NCI-H748 treated with DMSO at 0.1 percent for 48 hours (cell line): ENCODE measurements at regions not wholly inside any gene's neighbourhood (a gene's known extent, or its start where the extent isn't known, plus 50 kb on each side); places are given as distances from the start of the nearest gene placed in this dataset.
"Not testable (repeated sequence)": the region's sequence is repeated elsewhere in the genome, so short reads cannot be mapped to it uniquely, and the experiment has no call there.

ENCODE experiments used
- DNase-seq: peaks from one replicate; lab custom pipeline; 2025; lab: John Stamatoyannopoulos, UW

- no peak for DNase-seq
Measured at GRCh38 chr7:48992816-48993215, 68.5 kb downstream of the CDC14C start.

- peak; percentile 54 for DNase-seq
Measured at GRCh38 chr7:49001610-49002033, 77.3 kb downstream of the CDC14C start.

GRCh38 chr7:49010717-49011116 lies 86.4 kb downstream of the CDC14C start:
- no peak for DNase-seq

GRCh38 chr7:49014870-49015269 lies 90.5 kb downstream of the CDC14C start:
- no peak for DNase-seq

- no peak for DNase-seq
Measured at GRCh38 chr7:49020145-49020544, 95.8 kb downstream of the CDC14C start.

- no peak for DNase-seq
Measured at GRCh38 chr7:49022448-49022847, 98.1 kb downstream of the CDC14C start.

- DNase-seq = no peak
Measured at GRCh38 chr7:49023345-49024328, 99.3 kb downstream of the CDC14C start.

- DNase-seq = no peak
Measured at GRCh38 chr7:49030221-49030620, 105.9 kb downstream of the CDC14C start.

- DNase-seq = not testable (repeated sequence)
Measured at GRCh38 chr7:49033140-49033539, 108.8 kb downstream of the CDC14C start.

- DNase-seq = no peak
Measured at GRCh38 chr7:49037346-49038210, 113.2 kb downstream of the CDC14C start.

- no peak for DNase-seq
Measured at GRCh38 chr7:49038821-49039358, 114.5 kb downstream of the CDC14C start.

- no peak for DNase-seq
Measured at GRCh38 chr7:49060743-49061142, 136.4 kb downstream of the CDC14C start.

GRCh38 chr7:49074538-49074937 lies 150.2 kb downstream of the CDC14C start:
- DNase-seq = no peak

GRCh38 chr7:49080896-49081475 lies 156.6 kb downstream of the CDC14C start:
- DNase-seq = no peak

- no peak for DNase-seq
Measured at GRCh38 chr7:49088017-49088416, 163.7 kb downstream of the CDC14C start.

- no peak for DNase-seq
Measured at GRCh38 chr7:49089717-49090116, 165.4 kb downstream of the CDC14C start.

GRCh38 chr7:49091089-49091488 lies 166.7 kb downstream of the CDC14C start:
- no peak for DNase-seq

- no peak for DNase-seq
Measured at GRCh38 chr7:49091519-49091918, 167.2 kb downstream of the CDC14C start.

- no peak for DNase-seq
Measured at GRCh38 chr7:49093218-49093617, 168.9 kb downstream of the CDC14C start.

GRCh38 chr7:49094866-49095265 lies 170.5 kb downstream of the CDC14C start:
- DNase-seq = no peak

GRCh38 chr7:49099587-49100326 lies 175.4 kb downstream of the CDC14C start:
- DNase-seq = no peak
